GM04503 (cell line): ENCODE measurements at regions not wholly inside any gene's neighbourhood (a gene's known extent, or its start where the extent isn't known, plus 50 kb on each side); places are given as distances from the start of the nearest gene placed in this dataset.
"Not testable (repeated sequence)": the region's sequence is repeated elsewhere in the genome, so short reads cannot be mapped to it uniquely, and the experiment has no call there.

ENCODE experiments used
- DNase-seq: peaks from one replicate; pipeline ENCODE4 v3.0.0-alpha.2; 2012; ENCODE audit warnings: low read depth

DNA sequence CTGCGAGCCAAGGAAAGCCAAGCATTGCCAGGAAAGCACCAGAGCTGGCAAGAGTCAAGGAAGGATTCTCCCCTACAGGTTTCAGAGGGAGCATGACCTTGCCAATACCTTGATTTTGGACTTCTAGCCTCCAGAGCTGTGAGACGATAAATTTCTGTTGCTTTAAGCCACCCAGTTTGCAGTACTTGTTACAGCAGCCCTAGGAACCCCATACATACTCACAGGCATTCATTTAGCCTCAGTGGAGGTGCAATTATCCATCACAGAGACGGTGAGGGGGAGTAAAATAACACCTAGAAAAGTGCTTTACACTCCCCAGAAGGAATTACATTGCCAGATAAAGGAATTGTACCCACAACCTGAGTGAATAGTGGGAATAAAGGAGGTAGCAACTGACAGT lies 167.4 kb upstream of the NFIA start:
- DNase-seq = no peak

DNA sequence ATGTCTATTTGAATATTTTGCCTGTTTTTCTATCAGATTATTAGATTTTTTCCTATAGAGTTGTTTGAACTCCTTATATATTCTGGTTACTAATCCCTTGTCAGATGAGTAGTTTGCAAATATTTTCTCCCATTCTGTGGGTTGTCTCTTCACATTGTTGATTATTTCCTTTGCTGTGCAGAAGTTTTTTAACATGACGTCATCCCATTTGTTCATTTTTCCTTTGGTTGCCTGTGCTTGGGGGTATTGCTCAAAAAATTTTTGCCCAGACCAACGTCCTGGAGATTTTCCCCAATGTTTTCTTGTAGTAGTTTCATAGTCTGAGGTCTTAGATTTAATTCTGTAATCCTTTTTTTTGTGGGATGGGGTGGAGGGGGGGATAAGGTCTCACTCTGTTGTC lies 168.7 kb upstream of the NFIA start:
- DNase-seq = not testable (repeated sequence)

DNA sequence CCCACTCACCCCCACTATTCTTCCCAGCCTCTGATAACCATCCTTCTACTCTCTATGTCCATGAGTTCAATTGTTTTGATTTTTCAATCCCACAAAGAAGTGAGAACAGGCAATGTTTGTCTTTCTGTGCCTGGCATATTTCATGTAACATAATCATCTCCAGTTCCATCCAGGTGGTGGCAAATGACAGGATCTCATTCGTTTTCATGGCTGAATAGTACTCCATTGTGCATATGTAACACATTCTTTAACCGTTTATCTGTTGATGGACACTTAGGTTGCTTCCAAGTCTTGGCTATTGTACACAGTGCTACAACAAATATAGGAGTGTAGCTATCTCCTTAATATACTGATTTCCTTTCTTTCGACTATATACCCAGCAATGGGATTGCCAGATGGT lies 169.3 kb upstream of the NFIA start:
- DNase-seq = no peak

DNA sequence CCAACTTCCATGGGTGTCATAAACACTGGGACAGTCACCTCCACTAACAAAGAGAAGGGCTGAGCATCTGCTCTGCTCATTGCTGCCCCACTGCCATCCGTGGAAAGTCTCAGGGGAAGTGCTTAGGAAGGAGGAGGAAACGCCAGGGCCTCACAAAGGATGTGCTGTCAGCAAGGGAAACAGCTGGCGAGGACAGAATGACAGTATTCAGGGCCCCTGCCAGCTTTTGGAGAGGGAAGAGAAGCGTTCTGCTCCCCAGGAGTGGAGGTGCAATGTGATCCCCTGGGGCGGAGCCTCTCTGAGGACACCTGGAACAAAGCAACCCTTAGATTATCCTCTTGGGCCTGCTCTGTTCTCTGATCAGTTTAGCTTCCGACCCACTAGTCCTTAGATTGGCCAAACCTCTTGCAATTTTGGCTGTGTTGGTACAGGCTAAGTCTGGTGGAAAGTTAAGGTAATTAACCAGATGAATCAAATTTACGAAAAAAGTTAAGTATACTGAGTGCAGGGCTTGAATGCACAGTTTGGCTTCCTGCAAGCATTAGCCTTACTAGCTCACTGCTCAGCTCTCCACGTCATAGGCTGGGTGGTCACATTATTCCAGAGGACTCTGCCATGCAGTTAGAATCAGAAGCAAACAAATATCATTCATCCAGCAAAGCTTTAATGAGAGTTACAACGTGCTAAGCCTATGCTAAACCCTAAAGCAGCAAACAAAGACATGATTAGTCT lies 170.2 kb upstream of the NFIA start:
- DNase-seq = no peak

DNA sequence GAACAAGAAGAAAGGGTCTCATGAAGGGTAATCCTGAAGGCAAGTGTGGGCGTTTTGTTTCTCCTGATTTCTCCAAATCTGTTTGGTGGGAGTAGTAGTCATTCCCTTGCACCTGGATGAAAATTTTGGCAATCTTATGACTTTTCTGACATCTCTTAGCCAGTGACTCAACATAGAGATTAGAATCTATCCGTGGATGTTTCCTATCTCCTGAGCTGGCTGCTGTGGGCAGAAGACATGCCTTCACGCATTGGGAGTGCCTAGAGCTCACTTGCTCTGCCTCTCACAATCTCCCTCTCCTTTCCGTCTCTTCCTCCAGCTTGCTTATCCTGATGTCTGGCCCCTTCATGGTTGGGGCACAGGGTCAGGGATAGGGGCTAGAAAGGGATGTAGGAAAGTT lies 174.2 kb upstream of the NFIA start:
- no peak for DNase-seq

DNA sequence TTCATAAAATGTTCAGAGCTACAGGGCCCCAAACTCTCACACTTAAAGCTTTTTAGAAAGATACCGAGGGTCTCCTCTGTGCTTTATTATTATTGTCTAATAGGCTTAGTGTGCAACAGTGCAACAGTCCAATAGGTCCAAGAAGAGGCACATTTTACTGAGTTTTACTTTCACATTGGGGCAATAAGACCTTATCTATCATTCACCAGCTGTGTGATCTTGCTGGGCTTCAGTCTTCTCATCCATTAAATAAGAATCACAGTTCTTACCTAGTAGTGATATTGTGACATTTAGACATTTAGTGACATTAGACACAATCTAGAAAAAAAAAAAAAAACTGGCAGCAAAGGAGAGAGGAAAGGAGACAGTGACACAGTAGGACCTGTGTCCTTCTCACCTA lies 175.8 kb upstream of the NFIA start:
- no peak for DNase-seq

DNA sequence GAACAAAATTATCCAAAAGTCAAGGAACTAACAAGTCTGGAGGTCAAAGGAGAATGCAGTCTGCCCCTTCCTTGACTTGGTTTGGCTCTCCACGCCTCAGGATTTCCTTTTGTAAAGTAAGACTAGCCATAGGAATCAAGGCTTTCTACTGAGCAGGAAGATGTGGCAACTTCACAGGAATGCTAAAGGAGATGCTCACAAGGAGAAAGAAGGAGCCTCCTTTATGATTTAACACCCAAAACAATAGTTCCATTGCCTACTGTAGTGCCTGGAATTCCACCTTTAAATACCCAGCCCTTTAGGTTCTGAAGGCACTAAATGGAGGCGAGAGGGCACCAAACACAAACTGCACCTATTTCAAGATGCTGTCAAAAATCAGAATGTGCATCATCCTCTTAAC lies 176.3 kb upstream of the NFIA start:
- DNase-seq = no peak

DNA sequence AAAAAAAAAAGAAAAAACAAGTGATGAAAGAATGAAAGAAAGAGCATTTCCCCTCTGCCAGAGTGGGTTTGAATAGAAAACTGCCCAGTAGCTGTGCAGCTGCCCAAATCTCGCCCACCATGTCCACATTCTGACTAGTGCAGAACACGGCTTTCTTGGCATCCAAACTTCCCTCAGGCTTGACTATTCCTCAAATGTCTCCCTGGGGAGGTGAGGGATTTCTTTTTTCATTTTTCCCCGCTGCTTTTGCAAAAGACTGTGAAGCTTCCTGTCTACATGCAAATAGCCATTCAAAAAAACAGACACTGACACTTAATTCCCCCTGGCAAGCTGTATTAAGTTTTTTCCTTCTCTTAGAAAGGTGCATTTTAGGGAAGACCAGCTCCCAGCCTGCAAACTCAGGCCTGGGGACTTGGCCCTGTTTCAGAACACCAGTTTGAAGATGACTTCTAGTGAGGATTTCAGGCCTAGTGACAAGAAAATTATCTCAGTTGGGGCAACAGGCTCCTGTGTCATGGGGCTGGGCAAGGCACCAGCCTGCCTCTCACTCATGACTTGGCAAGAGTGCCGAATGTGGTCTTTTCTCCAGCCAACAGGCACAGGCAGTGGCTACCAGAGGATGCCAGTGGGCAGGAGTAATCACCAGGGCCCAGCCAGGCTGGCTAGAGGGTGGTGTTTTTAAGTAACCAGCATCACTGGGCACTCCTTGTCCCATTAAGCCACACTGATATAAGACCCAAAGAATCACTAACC lies 178.1 kb upstream of the NFIA start:
- peak; percentile 23 for DNase-seq

DNA sequence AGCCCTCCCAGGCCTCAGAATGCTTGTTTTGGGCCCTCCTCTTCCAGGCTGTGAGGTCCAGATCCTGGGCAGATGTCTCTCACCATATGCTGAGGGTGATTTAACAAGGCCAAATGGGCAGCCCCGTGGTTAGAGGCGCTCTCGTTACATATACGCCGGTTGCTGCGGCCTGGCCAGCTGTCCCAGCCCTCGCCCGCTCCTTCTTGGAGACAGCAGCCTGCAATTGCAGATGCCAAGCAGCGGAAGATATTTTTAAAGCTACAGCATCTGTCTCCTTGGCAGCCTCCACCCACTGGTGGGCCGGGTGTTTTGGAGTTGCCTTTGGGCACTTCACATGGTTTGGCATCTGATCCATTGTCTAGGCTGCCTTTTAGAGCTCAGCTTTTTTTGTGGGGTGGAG lies 178.8 kb upstream of the NFIA start:
- peak; percentile 17 for DNase-seq

DNA sequence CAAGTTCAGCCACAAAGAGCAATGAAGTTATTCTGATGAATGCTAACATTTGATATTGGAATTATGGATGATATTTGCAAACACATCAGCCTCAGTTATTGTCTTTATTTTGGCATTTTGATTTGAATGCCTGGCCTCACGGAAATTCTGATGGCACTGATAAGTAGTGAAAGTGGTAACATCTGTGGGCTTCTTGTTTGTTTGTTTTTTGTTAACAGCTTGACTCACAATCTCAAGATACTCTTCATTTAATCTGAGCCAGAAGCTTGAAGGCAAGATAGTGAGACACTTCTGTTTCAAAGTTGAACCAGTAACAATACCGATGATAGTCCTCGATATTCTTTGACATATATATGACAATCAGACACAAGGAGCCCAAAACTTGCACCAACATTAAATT lies 182.9 kb upstream of the NFIA start:
- no peak for DNase-seq

DNA sequence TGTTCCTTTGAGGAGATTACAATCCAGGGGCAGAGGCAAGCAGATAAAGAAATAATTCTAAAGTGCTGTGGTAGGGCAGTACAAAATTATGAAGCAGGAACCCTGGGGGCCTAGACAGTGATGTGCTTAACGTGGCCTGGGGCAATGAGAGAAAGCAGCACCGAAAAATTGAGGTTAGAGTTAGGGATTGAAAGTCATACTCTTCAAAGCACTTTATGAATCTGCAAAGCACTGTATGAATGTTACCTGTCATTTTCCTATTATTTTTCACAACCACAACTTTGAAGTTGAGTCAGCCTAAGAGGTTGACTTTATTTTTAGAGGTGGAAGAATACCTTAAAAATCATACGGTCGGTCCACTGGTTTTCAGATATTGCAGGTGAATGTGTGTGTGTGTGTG lies 183.4 kb upstream of the NFIA start:
- DNase-seq = no peak

DNA sequence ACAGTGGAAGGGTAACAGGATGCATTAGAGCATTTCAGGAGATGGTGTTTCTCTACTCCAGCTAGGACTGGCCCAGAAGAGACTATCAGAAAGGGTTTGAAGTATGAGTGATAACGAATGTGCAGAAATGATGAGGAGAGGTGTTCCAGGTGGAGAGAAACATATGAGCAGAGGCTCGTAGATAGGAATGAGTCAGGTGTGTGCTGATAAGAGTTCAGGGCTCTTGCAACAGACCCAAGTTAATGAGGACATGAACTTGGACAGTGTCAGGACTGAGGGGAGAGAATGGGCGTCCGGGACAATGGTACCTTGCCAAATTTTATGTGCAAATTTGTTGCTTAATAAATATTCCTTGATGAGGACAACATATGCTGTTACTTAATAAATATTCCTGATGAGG lies 183.9 kb upstream of the NFIA start:
- no peak for DNase-seq

DNA sequence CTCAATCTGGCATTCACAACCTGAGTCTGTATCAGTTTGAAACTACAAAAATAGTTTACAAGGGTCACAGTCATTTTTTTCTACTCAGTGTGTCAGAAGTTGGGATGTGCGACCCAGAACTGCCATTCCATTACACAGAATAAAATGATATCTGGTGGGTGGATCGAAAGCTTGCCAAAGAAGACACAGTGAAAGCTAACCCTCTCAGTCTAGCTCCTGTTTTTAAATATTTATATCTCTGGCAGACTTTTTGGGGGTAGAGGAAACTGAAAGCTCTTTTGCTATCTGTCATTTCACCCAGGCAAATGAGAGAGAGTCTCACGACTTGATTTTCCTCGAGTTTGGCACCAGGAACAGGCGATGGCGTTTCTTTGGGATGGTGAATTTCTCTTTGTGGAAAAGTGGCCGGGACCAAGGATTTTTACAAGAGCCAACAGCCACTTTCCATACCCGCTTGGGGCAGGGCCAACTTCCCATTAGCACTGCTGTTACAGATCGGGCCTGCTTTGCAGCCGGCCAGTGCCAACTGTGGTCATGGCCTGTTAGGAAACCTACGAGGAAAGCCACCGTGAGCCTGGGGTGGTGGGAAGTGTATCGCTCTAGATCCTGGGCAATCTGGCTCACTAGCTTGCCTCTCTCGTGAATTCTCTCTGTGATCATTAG lies 185.5 kb upstream of the NFIA start:
- no peak for DNase-seq

DNA sequence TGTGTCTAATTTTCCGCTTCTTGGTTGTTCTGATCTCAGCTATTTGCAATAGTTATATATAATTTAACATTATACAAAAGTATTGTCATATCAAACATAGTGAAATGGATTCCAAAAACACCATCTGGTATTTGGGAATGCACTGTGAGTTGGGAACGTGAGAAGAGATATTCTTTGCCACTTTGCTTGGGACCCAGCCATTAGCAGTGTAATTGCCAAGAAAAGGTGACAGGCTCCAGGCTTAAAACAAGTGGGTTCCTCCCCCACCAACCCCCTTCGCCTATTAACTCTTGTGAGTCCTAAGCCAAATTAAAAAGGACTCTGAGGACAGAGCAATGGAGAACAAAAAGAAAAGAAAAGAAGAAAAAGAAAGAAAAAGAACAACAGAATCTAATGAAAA lies 186.7 kb upstream of the NFIA start:
- no peak for DNase-seq

DNA sequence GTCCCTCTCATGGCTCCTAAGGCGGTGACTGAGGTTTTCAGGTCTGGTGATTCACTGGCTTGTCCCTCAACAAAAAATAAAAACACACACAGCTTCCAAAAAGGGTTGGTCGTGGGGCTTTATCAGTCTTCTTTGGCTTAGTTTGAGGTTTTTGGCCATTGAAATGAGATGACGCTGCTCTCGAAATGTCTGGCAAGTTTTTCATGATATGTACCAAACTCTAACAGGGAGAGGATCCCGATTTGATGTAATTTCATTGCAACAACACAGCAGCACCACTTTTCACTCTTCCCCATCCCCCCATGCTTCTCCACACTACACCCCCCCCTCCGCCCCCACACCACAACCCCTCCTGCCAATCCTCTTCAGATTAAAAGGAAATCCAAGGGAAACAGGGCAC lies 187.1 kb upstream of the NFIA start:
- no peak for DNase-seq

DNA sequence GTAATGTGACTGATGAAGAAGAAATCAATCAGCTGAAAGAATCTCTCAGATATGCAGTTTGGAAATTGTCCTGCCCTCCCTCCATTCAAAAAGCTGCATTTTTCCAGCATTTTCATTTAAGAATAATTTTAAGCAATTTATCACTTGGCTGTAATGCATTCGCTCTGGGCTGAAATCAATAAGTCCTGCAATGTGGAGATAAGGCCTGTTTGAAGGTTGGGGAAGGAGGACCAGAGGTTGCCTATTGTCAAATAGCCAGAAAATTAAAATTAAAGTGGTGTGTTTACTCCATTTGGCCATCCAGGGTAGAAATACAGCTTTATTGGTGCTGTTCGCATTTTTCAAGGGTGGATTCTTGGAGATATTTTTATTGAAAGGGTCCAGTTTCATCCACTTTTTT lies 187.6 kb upstream of the NFIA start:
- no peak for DNase-seq

DNA sequence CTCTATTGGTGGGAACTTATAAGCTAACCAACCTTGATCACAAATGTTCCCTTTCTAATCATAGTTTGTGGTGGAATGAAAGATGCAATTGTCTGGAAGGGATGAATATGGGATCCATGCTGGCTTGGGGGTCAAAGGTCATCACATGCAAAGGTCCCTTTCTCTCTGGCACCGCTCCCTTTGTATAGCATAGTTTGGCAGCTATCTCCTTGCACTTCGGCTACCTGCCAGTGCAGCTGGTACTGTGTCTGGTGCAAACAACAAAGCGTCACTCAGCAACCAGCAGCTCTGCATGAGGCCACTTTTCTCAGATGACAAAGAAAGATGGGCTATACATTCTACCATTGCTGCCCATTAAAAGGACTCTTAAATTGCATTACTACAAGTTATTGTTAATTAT lies 188.2 kb upstream of the NFIA start:
- no peak for DNase-seq

DNA sequence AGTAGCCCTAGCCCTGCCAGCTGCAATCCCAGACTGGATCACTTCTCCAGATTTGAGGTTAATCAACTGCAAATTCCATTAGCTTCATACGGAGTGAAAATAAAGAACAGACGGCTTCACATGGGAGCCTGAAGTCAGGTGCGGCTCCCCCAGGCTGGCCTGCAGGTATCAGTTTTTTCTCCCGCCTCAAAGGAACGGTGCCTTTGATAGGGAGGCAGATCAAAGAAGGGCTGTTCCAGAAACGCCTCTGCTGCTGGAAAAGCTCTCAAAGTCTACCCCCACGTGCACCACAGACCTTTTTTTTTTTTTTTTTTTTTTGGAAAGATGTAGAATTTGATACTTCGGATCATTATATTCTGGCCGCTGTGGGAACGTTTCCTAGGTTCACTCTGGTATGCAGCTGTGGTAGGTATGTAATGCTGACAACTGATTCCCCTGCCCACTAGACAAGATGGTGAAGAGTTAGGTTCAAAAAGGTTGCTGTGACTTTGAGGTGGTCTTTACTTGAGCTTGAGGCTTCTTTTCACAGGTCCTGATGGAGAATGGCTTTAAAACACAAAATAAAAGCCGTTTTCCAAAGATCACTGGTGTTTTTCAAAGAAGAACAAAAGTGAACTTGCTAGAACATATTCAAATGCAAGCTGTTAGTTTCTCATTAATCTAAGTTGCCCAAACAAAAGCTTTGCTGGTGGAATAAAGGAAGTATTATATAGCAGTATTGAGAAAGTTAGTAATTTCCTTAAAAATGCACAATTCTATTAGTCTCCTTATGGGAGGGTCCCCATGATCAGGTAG lies 189.0 kb upstream of the NFIA start:
- no peak for DNase-seq

DNA sequence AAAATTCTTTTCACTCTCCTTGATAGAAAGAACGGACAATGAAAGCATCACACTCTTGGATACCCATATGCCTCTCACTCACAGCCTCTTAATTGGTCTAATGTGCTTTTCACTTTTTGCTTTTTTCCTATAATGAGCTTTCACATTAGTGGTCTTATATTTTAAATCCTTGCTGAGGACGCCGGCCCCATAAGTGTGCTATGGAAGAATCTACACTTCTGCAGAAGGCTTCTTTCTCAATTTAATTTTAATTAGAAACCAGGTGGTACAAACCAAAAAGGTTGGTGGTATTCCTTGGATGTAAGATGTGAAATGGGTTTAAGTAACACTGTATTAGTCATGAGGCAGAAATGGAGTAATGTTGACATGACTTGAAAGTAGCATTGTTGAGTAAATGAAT lies 190.6 kb upstream of the NFIA start:
- no peak for DNase-seq

DNA sequence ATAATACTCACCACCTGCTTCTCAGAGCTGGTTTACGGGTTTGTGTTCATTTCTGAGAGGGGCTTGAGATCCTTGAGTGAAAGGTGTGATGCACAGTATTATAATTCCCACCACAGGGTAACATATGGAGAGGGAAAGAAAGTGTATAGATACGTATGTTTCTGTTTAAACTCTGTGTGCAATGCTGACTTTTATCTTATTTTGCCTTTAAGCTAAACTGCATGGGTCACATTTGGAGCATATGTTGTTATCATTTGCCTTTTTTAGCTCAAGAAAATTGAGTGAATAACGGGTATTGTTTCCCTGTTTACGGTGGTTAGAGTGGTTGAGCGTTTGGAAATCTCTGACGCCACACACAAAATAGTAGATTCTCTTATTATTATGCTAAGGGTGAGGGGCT lies 191.1 kb upstream of the NFIA start:
- no peak for DNase-seq

DNA sequence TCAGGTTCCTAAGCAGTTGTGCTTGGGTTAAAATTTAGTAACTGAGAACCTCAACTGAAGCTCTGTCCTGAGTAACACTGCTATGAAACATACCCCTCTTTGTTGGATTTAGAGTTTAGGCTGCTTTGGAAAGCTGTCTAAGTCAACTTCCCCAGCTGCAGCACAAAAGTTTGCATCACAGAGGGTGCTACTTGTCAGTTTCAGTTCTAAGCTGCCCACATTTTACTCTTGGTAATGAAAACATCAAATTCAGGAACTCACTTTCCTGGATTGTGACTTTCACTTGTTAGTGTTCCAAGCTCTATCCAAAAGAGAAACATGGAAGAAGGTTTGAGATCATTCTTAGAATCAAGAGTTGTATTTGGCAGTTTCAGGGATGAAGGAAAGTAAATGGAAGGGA lies 191.7 kb upstream of the NFIA start:
- no peak for DNase-seq

DNA sequence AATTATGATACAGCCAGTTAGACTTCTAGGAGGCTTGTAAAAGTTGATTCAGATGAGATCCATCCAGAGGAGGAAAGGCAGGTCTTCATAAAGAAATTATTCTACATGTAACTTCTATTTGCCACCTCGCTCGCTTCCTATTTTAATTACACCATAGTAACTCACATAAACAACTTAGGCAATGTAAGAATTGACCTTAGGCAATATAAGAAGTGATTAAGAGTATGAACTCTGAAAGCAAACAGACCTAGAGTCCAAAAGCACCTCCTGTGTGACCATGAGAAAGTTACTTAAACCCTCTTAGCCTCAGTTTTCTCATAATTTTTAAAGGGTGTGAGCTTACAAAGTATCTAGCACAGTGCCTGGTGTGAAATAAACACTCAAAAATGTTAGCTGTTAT lies 192.7 kb upstream of the NFIA start:
- no peak for DNase-seq

DNA sequence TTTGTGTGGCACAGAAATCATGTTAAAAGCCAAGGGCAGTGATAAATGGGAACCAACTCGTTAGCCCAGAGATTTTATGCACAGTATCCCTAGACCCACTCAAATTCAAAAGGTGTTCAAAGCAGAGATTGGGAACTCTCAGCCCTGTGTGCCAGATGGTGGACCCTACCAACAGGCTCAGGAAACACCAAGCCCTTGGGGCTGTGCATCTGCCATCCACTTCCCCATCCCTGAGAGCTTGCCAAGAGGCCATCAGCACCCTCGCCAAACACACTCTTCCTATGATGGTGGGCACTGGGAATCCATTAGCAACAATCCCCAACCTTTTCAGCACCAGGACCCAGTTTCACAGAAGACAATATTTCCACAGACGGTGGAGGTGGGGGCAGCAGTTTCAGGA lies 194.2 kb upstream of the NFIA start:
- no peak for DNase-seq
